GM19351 (cell line): ENCODE measurements at regions not wholly inside any gene's neighbourhood (a gene's known extent, or its start where the extent isn't known, plus 50 kb on each side); places are given as distances from the start of the nearest gene placed in this dataset.
A peak's percentile ranks its signal among the peaks of the same experiment; 100 is the strongest.

Source experiments
- ATAC-seq: cut with Tn5 transposase; IDR thresholded peaks from one replicate; pipeline ENCODE4 v1.9.1; 2021; ENCODE audit warnings: mild to moderate bottlenecking, moderate library complexity; ENCODE audit not compliant: unreplicated experiment

DNA sequence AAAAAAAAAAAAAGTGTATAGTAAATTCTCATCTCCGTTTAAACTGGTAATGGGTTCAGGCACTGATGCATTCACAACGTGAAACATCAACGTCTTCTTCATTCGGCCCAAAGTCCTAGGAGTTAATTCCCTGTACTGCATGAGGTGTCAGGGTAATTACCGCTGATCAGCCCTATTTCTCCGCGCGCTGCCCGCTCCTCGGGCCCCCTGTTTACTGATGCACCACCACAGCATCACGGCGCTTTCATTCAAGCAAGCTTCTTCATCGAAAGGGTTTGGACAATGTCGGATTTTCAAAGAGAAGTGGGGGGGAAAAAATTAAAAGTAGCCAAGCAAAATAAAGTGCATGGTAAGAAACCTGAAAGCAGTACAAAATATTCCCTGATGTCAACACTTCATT lies 352.0 kb upstream of the POU3F3 start:
- no peak for ATAC-seq

DNA sequence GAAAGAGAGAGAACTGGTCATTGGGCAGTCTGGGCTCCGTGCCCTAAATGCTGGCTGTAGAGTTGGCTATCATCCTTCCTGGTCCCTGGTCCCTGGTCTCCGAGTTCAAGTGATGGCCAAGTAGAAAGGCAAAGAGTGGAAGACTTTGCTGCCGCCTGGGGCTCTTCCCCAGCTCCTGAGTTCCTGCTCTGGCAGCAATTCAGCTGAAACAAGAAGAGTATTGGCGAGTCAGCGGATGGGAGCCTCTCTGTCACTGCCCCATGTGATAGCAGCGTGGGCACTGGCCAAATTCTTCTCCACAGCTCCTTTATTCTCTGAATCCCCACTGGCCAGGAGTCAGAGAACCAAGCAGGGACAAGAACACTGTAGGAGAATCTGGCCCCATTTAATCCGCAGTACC lies 351.0 kb upstream of the POU3F3 start:
- ATAC-seq: no peak

DNA sequence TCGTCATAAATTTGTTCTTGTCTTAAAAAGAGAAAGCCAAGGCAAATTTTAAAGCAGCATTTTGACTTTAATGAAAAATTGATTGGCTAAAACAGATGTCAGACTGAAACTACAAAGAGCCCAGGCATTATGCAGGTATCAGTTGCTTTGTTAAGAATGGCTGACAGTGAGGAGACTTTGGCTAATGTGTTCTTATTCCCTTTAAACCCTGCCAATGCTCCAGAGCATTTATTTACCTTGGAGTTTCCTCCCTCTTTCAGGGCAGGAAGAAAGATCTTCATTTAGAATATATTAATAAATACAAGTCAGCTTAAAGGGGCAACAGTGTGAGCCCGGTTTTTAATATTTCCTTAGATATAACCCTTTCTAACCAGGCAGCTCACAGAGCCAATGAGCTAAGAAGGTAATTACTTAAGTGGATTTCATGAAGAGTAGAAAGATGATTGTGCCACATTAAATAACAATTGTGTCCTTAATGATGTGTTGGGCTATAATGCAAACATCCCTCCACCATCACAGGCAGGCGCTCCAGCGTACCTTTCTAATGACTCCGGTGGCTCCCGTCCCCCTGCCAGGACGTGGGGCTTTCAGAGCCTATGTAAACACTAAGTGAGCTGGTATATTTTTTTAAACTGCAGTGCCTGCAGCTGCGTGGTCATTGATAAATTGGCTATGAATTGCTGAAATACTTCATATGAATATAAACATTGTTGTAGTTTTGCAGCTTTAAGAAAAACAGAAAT lies 349.4 kb upstream of the POU3F3 start:
- ATAC-seq: no peak

DNA sequence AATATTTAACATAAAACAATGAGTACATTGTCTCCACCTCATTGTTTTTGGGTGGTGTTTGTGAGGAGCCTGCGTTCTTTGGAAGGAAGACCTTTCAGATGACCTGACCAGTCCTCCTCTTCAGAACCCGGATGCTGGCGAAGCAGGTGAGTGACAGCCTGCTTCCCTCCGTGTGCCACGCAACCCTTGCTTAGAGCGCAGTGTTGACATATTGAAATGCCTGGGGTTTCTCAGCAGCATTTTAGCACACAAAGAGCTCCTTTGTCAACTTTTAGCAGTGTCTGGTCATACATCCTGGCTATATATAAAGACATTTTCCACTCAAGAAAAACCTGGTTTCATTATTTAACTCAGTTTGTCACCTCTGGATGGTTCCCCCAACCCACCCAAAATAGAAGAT lies 335.7 kb upstream of the POU3F3 start:
- no peak for ATAC-seq

DNA sequence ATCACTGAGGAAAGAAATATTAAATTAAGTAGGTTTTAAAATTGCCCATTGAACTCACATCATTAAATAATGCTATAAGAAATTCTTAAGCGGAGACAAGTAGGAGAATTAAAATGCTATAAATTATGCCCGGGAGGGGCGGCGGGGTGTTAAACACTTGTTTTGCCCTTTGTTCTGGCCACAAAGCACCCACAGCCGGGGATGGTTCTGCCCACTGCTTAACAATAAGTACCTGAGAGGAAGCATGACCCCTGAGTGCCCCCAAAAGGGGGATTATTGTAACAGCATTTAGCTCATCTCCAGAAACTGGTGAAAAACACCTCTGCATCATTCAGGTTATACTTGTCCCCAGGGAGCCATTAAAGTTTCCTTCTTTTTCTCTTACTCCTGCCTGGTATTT lies 332.7 kb upstream of the POU3F3 start:
- no peak for ATAC-seq

DNA sequence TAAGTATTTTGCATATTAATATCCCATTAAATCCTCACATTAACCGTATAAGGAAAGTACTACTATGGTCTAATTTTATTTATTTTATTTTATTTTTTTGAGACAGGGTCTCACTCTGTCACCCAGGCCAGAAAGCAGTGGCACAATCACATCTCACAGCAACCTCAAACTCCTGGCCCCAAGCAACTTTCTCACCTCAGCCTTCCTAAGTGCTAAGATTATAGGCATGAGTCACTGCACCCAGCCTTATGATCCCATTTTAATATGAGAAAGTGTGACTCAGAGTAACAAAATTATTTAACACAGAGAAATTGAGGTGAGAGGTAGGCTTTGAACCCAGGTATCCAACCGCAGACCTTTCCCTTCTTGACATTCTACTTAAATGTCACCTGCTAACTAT lies 330.0 kb upstream of the POU3F3 start:
- ATAC-seq: no peak

DNA sequence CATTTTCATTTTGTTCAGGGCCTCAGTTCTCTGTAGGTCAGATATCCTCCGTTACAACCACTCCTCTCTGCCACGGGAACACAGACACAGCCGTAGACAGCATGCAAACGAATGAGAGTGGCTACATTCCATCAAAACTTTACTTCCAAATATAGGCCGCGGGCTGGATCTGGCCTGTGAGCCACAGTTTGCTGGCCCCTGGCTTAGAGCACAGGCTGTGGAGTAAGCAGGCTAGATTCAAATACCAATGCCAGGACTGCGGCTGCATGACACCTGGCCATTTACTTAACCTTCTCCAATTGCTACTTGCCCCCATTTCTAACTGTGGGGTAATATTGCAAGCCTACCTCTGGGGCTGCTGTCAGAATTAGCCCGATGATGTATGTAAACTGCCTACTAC lies 325.8 kb upstream of the POU3F3 start:
- no peak for ATAC-seq

DNA sequence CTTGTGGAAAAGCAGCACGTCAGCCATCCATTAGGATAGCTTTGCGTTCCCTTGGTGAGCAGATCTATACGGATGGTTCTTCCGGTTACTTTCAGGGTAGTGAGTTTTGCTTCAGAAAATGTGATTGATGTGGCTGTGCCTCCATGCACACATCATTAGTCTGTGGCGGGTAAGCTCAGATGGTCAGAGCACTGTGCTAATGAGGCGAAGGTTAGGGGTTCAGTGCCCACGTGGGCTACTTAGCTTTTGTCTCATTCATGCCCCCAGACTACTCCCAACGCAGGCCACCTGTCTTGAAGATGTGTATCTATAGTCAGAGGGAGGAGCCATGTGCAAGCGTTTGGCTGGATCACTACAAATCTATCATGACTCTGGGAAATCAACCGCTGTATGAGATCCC lies 322.8 kb upstream of the POU3F3 start:
- no peak for ATAC-seq

DNA sequence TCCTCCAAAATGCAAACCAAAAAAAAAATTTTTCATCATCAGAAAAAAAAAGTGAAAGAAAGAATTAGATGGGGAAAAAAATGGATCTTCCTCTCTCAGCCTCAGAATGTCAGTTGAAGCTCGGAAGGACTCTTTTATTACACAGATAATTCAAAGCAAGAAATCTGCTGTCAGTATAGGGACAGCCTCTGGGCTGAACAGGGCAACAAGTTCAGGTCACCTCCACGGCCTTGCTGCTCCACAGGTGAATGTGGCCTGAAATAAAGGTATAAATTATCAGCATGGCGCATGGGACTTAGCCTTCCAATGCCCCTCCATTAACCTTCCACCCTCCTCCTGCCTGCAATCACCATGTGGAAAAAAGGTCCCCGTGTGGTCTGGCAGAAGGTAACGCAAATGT lies 316.8 kb upstream of the POU3F3 start:
- no peak for ATAC-seq

DNA sequence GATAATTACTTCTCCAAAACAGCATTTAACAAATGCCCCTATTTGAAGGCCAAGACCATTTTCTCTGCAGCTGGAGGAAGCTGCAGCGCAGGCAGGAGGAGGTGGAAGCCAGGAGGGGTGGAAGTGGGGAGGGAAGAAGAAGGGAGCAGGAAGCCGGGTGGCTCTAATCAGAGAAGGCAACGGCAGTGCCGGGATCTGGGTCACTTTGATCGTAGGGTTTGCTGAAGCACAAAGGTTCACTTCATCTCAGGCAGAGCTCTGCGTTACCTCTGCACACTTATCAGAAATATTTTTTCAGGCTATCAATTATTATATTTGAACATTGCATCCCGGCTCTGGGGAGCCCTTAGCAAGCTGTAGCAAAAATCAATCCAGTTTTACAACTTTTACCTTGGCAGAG lies 315.8 kb upstream of the POU3F3 start:
- ATAC-seq: no peak

DNA sequence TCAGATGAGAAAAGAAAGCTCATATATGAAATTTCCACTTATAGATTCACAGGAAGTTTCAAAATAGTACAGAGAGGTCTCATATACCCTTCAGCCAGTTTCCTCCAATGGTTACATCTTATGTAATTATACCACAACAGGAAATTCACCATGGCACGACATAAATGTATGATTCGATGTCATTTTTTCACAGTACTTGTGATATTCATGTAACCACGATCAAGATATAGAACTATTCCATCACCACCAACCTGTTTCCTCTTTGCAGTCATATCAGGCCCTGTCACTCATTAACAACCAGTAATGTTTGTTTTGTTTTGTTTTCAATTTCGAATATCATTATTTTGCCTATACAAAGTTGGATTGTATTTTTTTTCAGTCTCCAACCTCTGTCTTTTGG lies 314.3 kb upstream of the POU3F3 start:
- peak; percentile 71 for ATAC-seq

DNA sequence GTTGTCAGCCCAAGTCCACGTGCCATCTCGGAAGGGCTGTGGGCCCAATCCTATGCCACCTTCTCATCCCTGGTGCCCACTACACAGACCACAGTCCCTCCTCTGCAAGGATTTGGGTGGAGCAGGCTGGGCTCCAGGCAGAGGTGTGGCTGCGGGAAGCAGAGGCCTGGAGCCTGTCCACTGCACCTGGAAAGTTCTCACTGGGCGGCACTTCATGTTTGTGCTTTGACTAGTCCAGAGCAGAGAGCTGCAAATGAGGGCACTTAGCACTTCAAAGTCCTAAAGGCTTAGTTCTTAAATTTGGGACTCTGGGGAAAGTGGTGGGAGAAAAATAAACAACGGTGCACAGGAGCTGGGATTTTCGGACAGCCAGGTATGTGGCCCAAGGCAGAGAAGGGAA lies 308.9 kb upstream of the POU3F3 start:
- no peak for ATAC-seq

DNA sequence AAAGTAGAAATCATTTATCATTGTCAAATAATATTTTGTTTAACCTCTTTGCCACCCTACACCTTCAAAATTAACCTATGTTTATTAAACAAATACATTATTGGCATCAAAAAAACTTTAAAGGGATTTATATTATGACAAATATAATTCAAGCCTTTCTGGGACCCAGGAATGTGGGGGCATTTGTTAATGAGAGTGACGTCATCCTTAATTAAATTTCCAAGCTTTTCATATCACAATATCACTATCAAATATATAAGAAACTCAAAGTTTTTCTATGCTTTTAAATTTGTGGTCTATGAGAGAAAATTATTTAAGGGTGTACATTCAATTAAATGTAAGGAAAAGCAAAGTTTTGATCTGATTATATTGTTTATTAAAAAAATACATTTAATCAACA lies 307.4 kb upstream of the POU3F3 start:
- no peak for ATAC-seq

DNA sequence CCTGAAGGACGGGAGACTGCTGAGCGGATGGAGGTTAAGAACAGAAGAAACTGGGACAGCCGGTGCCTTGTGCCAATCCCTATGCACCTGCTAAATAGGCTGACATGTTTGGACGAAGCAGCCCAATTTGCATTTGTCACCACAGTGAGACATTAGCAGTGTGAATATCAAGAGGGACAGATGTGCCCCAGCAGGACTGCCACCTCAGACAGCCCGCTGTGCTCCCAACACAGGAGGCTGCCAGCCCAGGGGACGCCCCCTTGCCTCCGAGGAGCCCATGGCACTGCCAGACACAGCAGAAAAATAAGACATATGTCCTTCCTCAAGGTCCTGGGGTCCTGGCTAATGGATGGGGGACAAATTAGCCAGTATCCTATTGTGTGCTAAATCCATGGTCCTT lies 306.7 kb upstream of the POU3F3 start:
- ATAC-seq: no peak

DNA sequence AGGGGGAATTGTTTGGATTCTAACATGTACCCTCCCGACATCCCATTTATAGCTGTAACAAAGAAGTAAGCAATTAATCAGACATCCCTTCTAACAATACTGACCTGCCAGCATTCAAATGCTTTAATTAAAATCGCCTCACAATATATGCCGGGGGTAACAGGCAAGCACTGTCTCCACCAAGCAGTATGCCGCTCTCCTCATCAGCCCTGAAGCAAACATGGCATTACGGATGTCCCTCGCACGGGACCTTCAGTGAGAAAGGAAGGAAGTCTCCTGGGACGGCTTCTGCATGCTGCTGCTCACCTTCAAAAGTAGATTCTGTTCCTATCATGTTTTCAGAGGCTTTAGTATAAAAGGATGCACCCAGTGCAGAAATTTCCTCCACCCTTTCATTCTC lies 292.7 kb upstream of the POU3F3 start:
- no peak for ATAC-seq

DNA sequence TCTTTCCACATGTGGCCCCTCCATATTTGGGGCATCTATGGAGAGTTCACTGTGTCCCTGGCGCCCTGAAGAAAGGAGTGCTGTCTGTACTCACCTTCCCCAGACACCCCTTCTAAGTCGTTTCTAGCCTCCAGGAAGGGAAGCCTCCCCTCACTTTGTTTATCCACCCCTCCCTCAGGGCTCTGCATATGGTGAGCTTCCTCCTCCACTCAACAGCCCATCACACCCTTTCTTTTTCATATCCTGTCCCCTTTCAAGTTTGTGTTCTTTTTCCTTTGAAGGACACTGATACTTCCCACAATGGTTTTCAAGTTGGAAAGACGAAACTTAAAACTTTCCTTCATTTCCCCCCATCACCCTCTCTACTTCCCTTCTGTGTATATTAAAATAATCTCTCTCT lies 291.4 kb upstream of the POU3F3 start:
- no peak for ATAC-seq

DNA sequence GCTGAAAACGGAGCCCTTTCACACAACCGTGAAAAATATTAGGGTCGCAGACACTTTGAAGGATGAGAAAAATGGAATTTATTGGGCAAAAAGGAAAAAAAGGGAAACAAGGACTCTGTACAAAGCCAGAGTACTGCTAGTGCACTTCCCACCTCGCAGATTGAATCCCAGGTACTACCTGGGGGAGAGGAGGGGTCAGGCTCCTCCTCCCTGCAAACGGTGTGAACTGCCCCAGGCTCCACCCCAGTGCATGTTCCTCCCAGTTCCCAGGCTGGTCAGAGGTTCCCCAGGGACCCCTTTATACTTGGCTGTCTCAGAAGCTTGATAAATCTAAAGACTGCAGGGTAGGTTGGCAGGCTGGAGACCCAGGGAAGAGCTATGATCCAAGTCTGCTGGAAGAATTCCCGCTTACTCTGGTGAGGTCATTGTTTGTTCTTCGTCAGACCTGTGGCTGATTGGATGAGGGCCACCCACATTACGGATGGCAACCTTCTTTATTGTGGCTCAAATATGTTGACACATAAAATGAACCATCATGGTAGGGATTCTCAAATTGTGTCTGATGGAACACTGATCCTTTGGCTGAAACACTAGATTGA lies 290.4 kb upstream of the POU3F3 start:
- ATAC-seq: no peak

DNA sequence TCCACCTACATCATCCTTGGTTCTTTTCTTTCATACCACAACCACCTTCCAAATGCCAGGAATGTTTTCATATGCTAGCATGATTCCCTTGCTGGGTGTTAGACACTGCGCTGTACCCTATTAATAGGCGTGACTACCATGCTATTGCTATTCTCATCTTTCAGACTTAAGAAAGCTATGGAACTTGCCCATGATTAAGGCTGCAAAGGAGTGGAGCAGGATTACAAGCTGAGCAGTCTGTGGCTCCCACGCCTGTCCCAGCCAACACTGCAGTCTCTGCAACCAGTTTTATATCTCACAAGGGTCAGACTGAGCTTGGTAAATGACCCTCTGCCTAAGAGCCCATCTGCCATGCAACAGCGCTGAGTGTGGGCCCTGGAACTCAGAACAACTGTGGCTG lies 285.7 kb upstream of the POU3F3 start:
- no peak for ATAC-seq

DNA sequence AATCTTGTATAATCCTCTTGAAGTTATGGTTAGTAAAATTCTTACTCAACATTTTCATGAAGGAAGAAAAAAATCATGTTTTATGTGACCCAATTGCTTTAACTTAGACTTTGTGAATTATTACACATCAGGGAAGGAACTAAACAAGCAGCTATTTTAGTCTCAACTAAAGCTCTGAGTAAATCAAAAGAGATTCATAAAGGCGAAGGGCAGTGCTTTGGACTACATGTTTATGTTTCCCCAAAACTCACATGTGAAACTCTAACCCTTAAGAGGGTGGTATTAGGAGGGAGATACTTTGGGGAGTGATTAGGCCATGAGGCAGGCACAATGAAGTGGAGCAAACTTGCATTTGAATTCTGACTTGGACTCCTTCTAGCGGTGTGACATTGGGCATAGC lies 283.7 kb upstream of the POU3F3 start:
- ATAC-seq: no peak

DNA sequence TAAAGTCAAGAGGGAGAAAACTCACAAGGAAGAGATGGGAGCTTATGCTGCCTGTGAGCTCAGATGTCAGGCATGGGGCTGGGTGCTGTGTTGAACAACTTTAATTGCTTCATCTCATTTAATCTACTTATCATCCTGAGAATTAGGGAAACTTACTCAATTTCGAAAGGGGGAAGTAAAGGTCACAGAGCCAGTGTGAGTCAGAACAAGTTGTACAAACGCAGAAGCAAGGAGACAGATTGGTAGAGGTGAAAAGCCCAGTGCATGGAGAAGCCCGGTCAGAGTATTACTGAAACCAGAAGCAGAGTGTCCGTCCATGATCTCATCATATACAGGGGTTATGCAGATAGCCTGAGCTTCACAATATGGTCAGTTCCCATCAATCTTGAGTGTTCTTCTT lies 281.1 kb upstream of the POU3F3 start:
- ATAC-seq: no peak

DNA sequence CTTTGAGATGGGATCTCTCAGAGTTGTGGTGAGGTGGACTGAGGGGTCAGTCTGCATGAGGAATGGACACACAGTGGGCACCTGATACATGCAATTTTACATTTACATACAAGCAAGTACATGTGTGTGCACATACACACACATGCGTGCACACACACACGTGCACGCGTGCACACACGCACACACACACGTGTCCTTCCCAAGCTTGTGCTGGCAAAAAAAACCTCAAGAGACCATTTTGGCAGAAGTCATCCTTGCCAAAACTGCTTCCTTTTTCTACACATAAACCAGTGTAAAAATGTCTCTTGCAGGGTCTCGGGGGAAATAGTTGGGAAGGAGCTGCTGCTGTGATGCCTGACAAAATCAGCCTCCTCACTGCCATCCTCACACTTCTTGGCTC lies 279.5 kb upstream of the POU3F3 start:
- no peak for ATAC-seq

DNA sequence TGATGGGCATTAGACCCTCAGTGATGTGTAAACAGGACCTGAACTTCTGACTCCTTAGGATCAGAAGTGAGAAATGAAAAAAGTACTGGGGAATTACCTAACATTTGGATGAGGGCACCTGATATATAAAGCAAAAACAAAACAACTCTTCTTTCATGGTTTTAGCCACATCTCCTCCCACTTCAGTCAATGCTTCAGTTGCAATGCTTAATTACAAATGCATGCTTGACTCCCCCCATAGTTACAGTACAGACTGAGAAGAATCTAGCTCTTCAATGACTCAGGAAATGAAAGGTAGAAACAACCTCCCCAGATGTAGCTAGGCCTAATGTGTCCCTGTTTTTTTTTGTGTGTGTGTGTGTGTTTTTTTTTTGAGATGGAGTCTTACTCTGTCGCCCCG lies 276.8 kb upstream of the POU3F3 start:
- ATAC-seq: no peak

DNA sequence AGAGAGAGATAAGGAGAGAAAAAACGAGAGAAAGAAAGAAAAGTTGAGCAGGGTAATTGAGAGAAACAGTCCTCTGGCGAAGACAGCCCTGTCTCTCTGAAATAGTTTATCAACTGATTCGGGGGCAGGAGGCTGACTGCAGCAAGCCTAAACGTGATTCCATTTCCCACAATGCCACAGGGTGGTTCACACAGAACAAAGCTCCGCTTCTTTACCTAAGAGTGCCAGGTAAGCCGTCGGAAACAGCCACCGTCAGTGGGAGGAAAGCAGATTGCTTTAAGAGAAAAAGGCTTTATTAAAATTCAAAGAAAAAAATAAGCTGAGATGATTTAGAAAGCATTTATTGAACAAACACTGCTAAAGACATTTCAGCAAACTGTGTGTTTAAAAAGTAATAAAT lies 271.4 kb upstream of the POU3F3 start:
- no peak for ATAC-seq
